NT2/D1 (cell line): ENCODE measurements at regions not wholly inside any gene's neighbourhood (a gene's known extent, or its start where the extent isn't known, plus 50 kb on each side); places are given as distances from the start of the nearest gene placed in this dataset.

Experiments
- SUZ12 ChIP-seq: IDR thresholded peaks from 2 replicates; pipeline ENCODE4 v1.6.1; 2011; ENCODE audit not compliant: insufficient read length, insufficient read depth; ENCODE audit errors: extremely low read depth
- YY1 ChIP-seq: IDR thresholded peaks from 2 replicates; pipeline ENCODE4 v1.6.1; 2011; ENCODE audit not compliant: insufficient read length, insufficient read depth

DNA sequence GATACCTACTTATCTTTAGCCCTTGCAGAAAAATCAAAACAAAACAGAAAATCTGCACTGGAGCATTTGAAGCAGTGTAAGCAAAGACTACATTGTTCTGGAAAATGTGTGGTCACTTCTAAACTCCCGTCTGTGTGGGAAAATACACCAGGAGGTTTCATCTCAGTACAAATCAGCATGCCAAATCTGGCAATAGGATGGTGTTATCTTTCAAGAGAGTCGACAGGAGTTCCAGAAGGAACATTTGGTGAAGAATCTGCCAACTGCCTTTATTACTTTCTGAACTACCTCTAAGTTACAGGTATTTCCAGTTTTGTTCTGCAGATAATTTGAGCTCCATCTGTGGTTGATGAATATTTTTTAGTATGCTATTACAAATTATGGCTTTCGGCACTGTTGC is 1348.0 kb downstream of the RAPGEF2 start:
- no peak for TF ChIP-seq YY1
- no peak for TF ChIP-seq SUZ12
